RPMI8226 (cell line): ENCODE measurements at regions not wholly inside any gene's neighbourhood (a gene's known extent, or its start where the extent isn't known, plus 50 kb on each side); places are given as distances from the start of the nearest gene placed in this dataset.

ENCODE experiments used
- DNase-seq: peaks from one replicate; pipeline ENCODE4 v3.0.0-alpha.2; 2015

DNA sequence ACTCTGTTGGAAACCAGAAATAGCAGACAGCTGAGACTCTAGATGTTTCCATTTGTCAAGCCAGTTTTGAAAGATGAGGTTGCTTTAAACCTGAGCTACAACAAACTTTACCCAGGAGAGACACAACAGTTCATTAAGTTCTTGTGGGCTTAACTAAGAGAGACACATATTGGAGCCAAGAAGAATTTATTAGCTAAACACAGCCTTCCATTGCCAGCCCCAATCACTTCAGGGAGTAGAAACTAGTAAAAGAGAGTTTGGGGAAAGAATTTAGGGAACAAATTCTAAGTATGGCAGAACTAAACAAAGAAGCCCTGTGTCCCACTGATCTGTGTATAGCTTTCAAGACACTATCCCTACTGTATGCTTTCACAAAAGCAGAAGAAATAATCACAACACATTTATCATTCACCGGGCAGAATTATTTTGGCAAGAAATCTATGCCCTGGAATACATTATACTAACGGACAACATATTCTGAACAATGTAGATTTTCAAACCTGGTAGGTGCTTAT, 87.3 kb upstream of the KAZN start:
- DNase-seq = no peak

DNA sequence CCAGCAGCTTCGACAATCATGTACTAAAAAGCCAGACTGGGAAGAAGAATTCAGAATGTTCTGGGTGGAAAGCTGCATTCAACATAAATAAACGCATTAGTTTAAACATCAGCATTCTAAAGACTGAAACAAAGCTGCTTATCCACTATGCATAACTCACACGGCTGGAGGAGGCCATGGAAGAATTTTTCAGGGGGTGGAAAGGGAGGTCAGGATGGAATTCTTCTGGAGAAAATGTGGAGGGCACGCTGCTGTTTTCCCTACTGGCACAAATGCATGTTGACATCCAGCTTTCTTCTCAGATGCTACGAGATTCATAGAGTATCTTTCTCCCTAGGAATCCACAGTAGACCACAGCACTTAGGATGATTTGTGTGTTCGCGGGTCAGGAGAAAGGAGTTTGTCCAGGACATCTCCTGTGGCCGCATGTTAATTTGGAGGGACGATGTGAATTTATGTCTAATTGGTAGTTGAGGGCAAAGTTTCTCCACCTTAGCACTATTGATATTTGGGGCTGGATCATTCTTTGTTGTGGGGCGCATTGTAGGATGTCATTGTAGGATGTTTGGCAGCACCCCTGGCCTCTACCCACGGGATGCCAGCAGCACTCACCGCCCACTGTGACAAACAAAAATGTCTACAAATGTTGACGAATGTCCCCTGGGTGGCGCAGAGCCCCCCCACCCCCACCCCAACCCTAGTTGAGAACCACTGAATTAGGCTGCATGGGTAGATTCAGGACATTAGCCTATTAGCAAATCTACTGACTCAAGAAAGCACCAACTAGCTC, 86.5 kb upstream of the KAZN start:
- DNase-seq = no peak

DNA sequence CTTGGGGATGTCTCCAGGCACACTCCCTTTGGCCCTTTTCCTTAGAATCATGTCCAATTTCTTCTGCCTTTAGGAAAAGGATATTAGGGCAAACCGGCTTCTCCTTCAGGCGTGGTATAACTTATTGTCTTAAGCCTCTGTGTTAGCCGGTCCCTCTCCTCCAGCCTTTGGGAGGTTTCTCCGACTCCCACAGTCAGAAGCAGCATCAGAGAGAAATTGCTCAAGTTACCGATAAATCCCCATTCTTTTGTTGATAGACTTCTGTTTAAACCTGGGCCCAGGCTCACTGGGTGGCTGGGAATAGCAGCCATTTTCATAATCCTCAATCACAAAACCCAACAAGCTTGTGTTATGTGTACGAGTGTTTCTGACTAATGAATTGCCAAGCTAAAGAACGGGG, 85.4 kb upstream of the KAZN start:
- no peak for DNase-seq

DNA sequence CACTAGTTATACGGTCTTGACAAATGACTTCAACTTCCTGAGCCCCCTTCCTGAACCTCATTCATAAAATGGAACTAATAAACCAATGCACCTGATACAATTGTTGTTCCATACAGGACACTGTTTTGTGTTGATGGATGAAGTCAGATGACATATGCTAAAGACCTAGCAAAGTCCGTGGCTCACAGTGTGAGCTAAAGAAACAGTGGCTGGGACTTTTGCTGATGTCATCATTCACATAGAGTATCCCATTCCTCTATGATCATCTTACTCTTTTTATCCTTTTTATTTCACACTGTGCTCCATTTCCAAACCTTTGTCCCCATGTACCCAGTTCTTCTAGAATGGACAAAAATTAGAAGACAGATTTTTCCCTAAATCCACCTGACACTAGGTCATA, 83.7 kb upstream of the KAZN start:
- DNase-seq = no peak

DNA sequence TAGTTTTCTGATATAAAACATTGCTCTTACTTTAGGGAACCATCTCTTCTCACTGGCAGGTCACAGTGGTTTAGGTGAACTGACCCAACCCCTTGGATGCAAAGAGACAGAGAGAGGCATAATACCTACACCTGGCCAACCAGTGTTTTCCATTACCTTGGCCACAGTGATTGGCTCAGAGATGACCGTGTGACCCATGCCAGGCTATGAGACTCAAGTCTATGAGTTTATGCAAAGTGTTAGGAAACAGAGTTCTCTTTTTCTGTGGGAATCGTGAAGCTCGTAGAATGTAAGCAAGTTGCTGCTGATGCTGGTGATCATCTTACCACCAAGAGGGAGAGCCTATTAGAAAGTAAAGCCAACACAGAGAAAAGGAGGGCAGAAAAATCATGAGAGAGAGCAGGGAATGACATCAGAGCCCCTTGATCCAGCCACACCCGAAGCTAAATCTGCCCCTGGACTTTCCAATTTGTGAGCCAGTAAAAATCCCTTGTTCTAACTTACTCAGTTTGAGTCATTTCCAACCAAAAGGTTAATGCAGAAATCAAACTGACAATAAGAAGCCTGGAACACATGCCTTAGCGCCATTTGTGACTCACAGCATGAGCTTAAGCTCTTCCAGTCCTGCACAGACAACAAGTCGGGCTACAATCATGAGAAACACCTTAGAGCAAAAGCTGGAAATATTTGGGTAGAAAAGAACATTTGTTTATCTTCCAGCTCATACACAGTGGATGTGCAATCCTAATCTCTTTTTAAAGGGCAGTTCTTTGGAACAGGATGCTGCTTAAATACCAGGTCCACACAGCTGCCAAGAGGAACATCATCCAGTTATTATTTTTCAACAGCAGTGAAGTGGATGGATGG, 81.3 kb upstream of the KAZN start:
- DNase-seq = no peak

DNA sequence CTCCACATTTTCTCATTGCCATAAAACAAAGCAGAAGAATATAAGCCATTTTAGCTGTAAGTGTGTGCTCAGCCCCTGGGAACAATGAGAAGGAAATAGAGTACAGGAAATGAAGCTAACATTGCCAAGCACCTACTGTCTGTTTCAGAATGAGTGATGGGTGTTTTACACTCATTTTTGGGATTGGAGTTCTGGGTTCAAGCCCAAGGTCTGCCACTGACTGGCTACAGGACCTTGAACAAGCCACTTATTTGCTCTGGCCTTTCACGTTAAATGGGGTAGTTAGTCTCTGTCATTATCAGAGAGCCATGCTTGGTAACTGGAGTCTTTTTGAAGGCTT, 80.7 kb upstream of the KAZN start:
- no peak for DNase-seq

DNA sequence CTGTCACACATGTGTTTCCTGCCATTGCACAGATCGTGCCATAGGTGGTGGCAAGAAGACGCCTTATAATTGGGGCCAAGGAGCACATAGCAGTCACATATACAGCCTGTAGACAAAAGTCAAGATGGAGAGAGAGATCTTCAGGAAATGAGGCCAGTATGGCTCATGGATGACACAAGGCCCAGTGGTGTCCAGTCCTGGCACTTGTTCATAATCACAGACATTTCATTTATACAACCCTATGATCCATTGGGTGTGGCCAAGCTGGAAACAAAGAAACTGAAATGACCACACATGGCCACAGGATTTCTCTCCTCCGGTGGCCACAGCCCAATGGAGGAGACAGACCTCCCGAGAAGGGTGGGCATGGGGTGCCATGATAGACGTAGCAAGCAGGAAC, 78.5 kb upstream of the KAZN start:
- DNase-seq = no peak

DNA sequence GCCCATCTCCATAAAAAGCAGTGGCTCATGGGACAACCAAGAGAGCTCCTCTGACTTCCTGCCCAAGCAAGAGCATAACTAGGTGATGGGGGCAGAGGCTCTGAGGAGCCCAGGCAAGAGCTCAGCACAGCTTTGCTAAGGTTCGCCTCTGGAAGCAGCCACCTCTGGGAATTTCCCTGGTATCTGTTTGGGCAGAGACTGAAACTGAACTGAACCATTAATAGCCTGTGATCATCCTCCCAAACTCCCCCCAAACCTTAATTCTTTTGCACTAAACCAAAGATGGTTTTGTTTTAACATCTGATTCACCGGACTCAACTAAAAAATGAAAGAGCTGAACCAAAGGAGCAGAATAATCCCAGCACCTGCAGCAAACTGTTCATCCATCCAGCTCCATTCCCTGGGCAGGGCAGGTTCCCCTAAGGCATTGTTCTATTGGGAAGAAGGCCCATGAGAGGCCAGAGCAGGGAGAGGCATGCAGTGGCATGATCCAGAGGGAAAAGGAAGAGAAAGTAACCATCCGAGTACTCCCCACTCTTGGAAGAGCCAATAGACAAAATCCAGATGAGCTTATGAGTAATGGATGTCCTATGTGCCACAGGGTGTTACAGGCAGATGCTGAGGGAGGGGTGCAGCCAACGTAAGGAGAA, 77.8 kb upstream of the KAZN start:
- DNase-seq = no peak

DNA sequence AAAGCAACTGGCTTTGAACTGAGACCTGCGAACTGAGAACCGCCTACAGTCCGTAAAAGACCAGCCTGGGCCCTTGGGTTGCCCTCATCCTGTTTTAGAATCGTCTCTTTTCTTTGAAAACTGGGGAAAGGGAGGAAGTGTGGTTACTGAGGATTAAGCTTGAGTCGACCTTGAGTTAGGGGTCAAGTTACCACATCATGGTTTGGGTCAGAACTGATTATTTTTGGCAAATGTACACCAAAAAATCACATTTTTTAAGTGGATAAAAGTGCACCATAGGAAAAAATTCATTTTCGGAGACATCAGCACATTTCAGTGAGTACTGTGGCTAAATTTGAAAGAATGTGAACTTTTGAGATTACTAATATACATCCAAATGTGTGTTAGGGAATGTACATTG, 76.9 kb upstream of the KAZN start:
- DNase-seq = no peak

DNA sequence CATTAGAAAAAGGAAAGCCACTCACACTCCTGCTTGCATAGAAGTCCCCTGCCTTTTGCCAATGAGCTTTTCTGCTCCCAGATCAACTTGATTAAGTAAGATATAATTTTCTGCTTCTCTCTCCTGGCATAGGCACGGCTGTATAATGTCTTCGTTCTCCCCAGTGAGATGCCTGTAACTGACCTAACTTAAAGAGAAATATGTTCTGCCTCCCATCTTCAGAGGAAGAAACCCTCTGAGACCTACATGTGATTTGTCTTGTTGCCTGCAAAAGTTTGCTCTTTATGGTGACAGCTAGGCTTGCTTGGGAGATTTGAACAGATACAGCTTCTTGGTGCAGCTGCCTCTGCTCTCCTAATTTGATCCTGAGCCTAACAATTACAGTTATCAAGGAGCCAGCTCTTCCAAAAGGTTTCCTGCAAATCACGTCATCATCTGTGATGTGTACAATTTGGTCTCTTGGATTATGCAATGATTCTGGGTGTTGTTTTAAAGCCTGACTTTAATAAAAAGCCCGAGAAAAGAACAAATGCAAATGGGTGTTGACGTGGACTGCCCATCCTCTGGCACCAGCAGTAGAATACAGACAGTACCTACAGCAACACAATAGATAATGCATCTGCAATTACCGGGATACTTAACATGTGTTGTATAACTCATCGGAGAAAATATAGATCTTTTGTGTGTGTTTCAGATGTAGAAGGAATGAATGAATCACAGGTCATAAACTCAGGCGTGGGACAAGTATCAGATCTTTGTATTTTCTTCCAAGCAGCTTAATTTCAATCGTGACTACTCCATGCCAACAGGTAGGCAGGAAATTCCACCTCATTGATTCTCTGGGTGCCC, 76.2 kb upstream of the KAZN start:
- no peak for DNase-seq

DNA sequence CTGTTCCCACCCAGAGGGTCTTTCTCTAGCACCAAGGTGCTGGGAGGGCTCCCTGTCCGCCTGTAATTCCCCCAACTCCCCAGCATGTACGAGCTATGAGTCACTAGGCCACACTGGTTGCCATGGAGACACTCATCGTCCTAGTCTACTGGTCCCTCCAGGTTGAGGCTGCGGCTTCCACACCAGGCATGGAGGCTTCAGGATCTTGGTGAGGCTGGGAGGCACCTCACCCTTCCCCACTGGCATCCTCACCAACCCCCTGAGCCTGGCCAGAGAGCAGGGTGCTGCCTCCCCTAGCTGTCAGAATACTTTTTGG, 75.6 kb upstream of the KAZN start:
- DNase-seq = no peak

DNA sequence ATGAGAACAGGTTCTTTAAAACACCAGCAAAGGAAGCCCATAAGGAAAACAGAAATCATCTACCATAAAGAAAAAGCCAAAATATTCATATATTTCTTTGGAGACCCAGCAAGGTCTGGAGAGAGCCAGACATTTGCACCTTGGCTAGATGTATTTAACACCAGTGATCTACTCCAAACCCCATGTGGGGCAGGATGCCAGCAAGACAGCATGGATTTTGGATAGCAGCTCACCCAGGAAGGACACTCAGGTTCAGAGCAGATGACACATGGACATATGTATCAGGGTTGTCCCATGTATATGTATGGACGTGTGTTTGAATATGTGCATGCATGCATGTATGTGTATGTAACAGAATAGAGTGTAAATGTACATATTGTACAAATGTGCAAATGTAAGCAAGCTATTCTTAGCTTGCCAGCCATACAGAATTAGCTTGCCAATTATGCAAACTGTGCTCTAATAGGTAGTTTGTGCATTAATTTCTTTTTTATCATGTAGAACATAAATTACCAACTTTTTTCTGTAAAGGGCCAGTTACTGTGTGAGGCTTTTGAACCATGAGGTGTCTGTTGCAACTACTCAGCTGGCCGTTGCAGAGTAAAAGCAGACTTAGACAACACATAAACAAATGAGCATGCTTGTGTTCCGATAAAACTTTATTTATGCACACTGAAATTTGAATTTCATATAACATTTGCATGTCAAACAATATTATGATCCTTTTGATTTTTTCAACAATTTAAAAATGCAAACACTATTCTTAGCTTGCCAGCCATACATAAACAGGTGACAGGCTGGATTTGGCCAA, 73.5 kb upstream of the KAZN start:
- DNase-seq = no peak

DNA sequence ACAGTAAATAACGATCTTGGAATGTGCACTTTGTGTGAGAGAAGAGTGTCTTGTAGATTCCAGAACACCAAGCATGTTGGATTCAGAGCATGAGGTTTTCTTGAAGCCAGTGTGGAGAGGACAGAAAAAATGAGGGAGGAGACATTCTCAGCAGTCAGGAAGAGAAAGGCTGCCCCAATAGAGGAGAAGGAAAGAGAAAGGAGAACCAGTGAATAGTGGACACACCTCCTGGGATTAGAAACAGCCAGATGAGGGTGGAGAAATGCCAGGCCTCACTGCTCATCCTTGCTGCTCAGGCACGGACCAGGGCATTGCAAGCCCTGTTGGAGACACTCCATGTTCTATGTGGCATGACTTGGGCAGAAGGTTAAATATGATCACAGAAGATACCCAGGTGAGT, 69.0 kb upstream of the KAZN start:
- no peak for DNase-seq

DNA sequence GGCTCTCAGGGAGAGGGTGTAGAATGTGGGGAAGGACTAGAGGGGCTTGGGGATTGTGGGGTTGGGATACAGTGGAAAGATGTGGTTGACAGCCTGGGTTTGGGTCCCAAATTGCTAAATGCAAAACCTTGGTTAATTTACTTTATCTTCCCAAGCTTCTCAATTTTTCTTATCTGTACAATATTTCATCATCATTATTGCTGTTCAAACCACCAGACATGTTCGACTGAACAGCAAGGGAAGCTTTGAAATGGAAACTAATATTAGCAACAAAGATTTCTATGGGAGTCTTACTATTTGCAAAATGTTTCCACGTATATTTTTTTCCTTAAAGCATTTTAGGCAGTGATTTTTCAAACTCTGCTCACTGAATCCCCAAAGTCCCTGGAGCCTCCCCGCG, 67.0 kb upstream of the KAZN start:
- DNase-seq = no peak

DNA sequence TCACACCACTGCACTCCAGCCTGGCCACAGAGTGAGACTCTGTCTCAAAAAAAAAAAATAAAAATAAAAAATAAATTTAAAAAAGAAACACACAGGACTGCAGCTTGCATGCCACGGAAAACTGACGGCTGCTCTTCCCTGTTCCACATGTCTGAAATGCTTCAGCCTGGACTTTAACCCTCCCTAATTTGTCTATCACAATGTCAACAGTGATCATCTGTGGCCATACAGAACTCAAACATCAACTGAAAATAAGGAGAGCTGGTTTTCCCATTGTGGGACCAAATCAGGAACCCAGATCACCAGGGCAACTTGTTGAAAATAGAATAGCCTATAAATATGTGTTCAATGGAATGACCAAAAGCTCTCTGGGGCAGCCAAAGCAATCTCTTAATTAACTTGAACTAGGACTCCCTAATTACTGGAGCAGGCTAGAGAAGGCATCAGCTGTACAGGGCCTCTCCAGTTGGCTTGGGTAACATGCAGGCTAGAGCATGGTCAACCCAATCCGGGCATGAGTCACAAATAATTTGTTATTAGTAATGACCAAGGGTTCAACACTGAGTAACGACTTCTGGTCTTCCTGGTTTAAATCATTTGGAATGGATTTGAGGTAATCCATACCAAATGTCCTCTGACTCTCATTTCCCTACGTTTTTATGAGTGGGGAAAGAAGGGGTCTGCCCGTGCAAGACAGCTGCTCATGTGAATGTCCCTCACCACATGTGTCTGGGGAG, 62.7 kb upstream of the KAZN start:
- DNase-seq = no peak

DNA sequence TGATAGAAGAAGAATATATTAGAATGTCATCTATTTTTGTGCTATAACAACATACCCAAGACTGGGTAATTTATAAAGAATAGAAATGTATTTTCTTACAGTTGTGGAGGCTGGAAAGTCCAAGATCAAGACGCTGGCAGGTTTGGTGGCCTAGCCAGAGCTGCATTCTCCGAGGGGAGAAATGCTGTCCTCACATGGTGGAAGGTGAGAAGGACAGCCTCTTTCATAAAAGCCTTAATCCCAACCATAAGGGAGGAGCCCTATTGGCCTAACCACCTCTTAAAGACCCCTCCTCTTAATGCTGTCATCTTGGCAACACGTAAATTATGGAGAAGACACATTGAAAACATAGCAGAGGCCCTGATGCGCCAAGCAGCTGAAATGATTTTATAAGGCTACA, 60.1 kb upstream of the KAZN start:
- no peak for DNase-seq

DNA sequence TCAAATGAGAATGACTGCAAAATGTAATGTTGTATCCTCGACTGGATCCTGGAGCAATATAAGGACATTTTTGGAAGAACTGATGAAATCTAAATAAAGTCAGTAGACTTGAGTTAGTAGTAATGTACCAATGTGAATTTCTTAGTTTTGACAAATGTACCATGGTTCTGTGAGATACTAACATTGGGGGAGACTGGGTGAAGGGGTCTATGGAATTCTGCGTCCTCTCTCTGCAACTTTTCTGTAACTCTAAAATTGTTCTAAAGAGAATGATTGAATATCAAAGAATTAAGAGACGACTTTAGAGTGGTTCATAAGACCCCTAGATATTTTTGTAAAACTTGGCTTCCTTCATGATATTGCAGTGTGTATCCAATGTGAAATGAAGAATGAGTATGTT, 59.2 kb upstream of the KAZN start:
- no peak for DNase-seq

DNA sequence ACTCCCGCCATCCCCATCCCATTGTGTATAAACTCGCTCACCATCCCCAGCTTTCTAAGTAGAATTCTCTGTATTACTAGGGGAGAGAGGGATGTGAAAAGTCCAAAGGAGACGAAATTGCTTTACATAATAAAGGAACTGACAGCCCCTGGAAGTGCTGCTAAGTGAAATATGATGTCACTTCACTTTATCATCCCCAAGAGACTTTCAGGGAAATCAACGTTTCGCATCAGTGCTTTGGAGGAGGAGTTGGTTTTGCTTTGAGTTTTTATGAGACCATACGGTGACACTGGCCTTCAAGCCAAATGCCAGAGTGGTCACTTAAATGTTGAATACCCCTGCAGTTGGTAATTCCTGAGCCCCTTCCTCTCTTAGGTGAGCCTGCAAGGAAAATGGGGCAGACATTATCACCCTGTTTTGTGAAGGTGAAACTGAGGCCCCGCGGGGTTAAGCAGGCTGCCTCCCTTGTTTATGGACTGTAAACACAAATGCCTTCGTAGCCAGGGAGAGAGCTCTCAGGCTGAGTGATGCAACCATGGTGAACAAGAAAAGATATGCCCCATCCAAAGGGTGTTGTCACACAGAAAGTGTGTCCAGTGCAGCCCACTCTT, 58.4 kb upstream of the KAZN start:
- no peak for DNase-seq

DNA sequence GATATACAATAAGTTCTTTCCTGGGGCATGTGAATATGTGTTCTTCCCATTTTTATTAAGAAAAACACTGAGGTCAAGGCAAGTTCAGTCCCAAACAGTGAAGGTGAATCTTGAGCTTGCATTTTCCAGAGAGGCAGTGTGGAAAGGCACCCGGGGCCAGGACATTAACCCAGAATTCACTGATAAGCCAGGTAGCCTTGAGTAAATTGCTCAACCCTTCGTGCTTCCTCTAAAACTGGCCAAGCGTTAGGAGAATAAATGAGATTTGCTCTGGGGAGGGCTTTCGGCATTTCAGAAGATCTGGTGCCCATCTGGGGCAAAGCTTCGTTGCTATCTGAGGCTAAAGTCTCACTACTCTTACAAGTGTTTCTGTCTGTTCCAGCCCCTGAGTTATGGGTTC, 57.1 kb upstream of the KAZN start:
- DNase-seq = no peak

DNA sequence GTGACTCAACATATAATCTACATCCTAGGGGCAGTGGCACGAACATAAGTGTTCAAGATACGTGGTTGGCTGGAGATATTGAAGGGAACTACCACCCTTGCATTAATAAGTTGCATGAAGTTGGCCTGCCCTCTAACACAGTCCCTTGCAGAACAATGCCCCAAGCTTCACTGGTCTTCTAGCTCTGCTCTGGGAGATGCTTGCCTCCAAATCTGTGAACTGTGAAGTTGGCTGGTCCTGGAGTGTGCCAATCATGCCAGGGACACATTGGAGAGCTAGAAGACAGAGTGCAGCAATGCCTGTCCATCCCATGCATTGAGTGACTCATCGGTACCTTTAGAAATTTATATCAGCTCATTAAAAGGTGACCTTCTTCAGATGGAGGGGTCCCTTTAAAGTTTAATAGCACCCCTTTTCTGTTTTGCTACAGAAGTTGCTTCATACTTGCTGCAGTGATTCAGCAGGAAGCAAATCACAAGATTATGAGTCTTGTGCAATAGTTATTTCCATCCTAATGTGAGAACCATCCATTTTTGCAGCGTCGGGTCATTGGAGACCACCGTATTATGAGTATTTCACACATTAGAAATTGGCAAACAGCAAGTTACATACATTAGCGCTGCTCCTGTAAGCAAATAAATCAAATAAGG, 55.2 kb upstream of the KAZN start:
- DNase-seq = no peak
